K562 (cell line): ENCODE measurements at regions not wholly inside any gene's neighbourhood (a gene's known extent, or its start where the extent isn't known, plus 50 kb on each side); places are given as distances from the start of the nearest gene placed in this dataset.

Source experiments
- EP400 ChIP-seq: fragments of 450-650 bp; IDR thresholded peaks from 2 replicates; pipeline ENCODE4 v1.6.1; 2017; ENCODE audit warnings: antibody characterized with exemption, mild to moderate bottlenecking, moderate library complexity
- GTF2F1 ChIP-seq: IDR thresholded peaks from 2 replicates; pipeline ENCODE4 v1.6.1; 2011; ENCODE audit warnings: low read depth, low read length, improper control_type of control experiment
- HMGN3 ChIP-seq: IDR thresholded peaks from 2 replicates; pipeline ENCODE4 v1.6.1; 2011; ENCODE audit warnings: borderline replicate concordance, low read depth, mild to moderate bottlenecking, mixed read lengths, low read length; ENCODE audit not compliant: insufficient read length; ENCODE audit errors: extremely low read depth
- HOXB6 ChIP-seq: fragments of 250-450 bp; sonication (Bioruptor Pico); IDR thresholded peaks from 2 replicates; pipeline ENCODE4 v1.5.1; 2022; ENCODE audit warnings: mild to moderate bottlenecking, borderline replicate concordance
- MCM7 ChIP-seq, 2 experiments: fragments of 450-650 bp; IDR thresholded peaks; 2 replicates each; pipeline ENCODE4 v1.6.1; 2016 to 2018
- SAP30 ChIP-seq: fragments of 200-600 bp; sonication (generic); IDR thresholded peaks from 2 replicates; pipeline ENCODE4 v1.6.1; 2012; ENCODE audit warnings: borderline replicate concordance, low read depth, mild to moderate bottlenecking, moderate library complexity, low read length, control low read depth, inconsistent platforms; ENCODE audit not compliant: insufficient read depth, poor library complexity, severe bottlenecking
- SMAD4 ChIP-seq: fragments of 250-450 bp; sonication (Bioruptor Pico); conservative IDR thresholded peaks from 2 replicates; pipeline ENCODE4 v1.8.0; 2021; ENCODE audit warnings: inconsistent platforms, mild to moderate bottlenecking, moderate library complexity
- TRIM24 ChIP-seq, 2 experiments: fragments of 450-650 bp; IDR thresholded peaks; 2 replicates each; pipeline ENCODE4 v1.6.1; 2016
- TSC22D4 ChIP-seq: fragments of 450-650 bp; IDR thresholded peaks from 2 replicates; pipeline ENCODE4 v1.6.1; 2016; ENCODE audit warnings: missing genetic modification characterization, missing biosample characterization, control low read depth
- ZNF431 ChIP-seq: sonication (generic); formaldehyde crosslinking; IDR thresholded peaks from 2 replicates; pipeline ENCODE4 v1.8.0; 2022; ENCODE audit warnings: mild to moderate bottlenecking, missing genetic modification reagents
- TF ChIP-seq, protein P1 (sequence below): fragments of 250-450 bp; sonication (Bioruptor Pico); IDR thresholded peaks from 2 replicates; pipeline ENCODE4 v1.4.0; 2020
- TF ChIP-seq, protein P2 (sequence below): fragments of 450-650 bp; conservative IDR thresholded peaks from 2 replicates; pipeline ENCODE4 v1.6.1; 2016; ENCODE audit warnings: missing genetic modification characterization, low read depth, mild to moderate bottlenecking, control low read depth, missing compliant biosample characterization
- TF ChIP-seq, protein P3 (sequence below), 3 experiments: IDR thresholded peaks in 2 of 3; conservative IDR thresholded peaks in 1 of 3; 2 replicates each; pipeline ENCODE4 v1.5.1; 2011 to 2012; ENCODE audit warnings: low read length in 3 of 3, mild to moderate bottlenecking in 3 of 3, control low read depth in 2 of 3, improper control_type of control experiment in 1 of 3, inconsistent platforms in 1 of 3, low read depth in 1 of 3, mixed read lengths in 1 of 3, moderate library complexity in 1 of 3; ENCODE audit not compliant: insufficient read depth in 2 of 3
- TF ChIP-seq, protein P4 (sequence below): fragments of 250-450 bp; sonication (Bioruptor Pico); IDR thresholded peaks from 2 replicates; pipeline ENCODE4 v1.9.0; 2021; ENCODE audit warnings: mild to moderate bottlenecking
- TF ChIP-seq, protein P5 (sequence below): fragments of 450-650 bp; IDR thresholded peaks from one replicate; pipeline ENCODE4 v1.6.1; 2018; ENCODE audit warnings: mild to moderate bottlenecking, moderate library complexity; ENCODE audit not compliant: partially characterized antibody

DNA sequence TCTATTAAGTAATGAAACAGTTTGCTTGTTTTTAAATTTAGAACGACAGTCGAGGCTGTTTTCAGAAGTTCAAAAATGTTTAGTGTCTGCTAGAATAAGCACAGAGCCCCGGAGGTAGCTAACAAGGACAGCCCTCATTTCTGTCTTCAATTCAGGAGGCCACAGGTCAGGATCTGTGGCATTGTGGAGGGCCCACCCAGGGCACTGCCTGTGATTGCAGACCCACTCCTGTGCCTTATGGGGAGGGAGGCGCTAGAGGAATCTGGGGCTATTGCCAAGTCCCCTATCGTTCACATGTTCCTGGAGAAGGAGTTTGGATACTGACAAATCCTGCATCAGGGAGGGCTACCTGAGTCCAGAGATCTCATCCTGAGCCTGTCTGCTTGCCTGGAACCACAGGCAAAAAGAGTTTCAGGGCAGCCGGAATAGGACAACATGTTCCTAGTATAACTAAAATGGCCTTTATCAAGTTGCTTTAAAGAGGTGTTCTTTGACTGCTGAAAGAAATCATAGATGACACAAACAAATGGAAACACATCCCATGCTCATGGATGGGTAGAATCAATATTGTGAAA, 141.5 kb upstream of the ROPN1 start (continued):
- TF ChIP-seq, protein P1, sequence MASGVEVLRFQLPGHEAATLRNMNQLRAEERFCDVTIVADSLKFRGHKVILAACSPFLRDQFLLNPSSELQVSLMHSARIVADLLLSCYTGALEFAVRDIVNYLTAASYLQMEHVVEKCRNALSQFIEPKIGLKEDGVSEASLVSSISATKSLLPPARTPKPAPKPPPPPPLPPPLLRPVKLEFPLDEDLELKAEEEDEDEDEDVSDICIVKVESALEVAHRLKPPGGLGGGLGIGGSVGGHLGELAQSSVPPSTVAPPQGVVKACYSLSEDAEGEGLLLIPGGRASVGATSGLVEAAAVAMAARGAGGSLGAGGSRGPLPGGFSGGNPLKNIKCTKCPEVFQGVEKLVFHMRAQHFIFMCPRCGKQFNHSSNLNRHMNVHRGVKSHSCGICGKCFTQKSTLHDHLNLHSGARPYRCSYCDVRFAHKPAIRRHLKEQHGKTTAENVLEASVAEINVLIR, result no peak
- TF ChIP-seq, protein P2, sequence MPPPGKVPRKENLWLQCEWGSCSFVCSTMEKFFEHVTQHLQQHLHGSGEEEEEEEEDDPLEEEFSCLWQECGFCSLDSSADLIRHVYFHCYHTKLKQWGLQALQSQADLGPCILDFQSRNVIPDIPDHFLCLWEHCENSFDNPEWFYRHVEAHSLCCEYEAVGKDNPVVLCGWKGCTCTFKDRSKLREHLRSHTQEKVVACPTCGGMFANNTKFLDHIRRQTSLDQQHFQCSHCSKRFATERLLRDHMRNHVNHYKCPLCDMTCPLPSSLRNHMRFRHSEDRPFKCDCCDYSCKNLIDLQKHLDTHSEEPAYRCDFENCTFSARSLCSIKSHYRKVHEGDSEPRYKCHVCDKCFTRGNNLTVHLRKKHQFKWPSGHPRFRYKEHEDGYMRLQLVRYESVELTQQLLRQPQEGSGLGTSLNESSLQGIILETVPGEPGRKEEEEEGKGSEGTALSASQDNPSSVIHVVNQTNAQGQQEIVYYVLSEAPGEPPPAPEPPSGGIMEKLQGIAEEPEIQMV (tag), result no peak
- TF ChIP-seq EP400 (no peak), GTF2F1 (no peak), SMAD4 (no peak), HMGN3 (no peak), ZNF431 (CRISPR knock-in tag) (no peak), SAP30 (no peak), TRIM24 (IDR thresholded peaks at IDR 0.05) (no peak), HOXB6 (no peak), TSC22D4 (tag) (no peak), MCM7 (IDR thresholded peaks at IDR 0.05) (no peak)
- TF ChIP-seq, protein P3, sequence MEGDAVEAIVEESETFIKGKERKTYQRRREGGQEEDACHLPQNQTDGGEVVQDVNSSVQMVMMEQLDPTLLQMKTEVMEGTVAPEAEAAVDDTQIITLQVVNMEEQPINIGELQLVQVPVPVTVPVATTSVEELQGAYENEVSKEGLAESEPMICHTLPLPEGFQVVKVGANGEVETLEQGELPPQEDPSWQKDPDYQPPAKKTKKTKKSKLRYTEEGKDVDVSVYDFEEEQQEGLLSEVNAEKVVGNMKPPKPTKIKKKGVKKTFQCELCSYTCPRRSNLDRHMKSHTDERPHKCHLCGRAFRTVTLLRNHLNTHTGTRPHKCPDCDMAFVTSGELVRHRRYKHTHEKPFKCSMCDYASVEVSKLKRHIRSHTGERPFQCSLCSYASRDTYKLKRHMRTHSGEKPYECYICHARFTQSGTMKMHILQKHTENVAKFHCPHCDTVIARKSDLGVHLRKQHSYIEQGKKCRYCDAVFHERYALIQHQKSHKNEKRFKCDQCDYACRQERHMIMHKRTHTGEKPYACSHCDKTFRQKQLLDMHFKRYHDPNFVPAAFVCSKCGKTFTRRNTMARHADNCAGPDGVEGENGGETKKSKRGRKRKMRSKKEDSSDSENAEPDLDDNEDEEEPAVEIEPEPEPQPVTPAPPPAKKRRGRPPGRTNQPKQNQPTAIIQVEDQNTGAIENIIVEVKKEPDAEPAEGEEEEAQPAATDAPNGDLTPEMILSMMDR (IDR thresholded peaks at IDR 0.05 in 2 of 3, conservative IDR thresholded peaks at IDR 0.05 in 1 of 3; ENCODE audit: insufficient read depth in 2 of 3, low read depth in 1 of 3, low read length in 3 of 3), result no peak
- TF ChIP-seq, protein P4, sequence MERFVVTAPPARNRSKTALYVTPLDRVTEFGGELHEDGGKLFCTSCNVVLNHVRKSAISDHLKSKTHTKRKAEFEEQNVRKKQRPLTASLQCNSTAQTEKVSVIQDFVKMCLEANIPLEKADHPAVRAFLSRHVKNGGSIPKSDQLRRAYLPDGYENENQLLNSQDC (CRISPR knock-in tag), result no peak
- TF ChIP-seq, protein P5, sequence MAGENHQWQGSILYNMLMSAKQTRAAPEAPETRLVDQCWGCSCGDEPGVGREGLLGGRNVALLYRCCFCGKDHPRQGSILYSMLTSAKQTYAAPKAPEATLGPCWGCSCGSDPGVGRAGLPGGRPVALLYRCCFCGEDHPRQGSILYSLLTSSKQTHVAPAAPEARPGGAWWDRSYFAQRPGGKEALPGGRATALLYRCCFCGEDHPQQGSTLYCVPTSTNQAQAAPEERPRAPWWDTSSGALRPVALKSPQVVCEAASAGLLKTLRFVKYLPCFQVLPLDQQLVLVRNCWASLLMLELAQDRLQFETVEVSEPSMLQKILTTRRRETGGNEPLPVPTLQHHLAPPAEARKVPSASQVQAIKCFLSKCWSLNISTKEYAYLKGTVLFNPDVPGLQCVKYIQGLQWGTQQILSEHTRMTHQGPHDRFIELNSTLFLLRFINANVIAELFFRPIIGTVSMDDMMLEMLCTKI, result no peak
